Calu3 (cell line): ENCODE measurements at regions not wholly inside any gene's neighbourhood (a gene's known extent, or its start where the extent isn't known, plus 50 kb on each side); places are given as distances from the start of the nearest gene placed in this dataset.

Source experiments
- BruUV-seq: library from RNA; stranded (reverse); fragments of 400-500 nt; replicated peaks from 2 replicates; lab custom pipeline; 2021; lab: Mats Ljungman, UMichigan
- CTCF ChIA-PET: fragments of 300-600 bp; sonication (Branson Sonifier 250); formaldehyde crosslinking; loops from one replicate; lab custom pipeline; 2022; ENCODE audit warnings: antibody characterized with exemption; lab: Charles Lee
- DNase-seq: peaks from one replicate; pipeline ENCODE4 v3.0.0; 2022
- H3K27ac Mint-ChIP-seq: one replicate; pipeline ENCODE4 v1.8.0; 2022; ENCODE audit warnings: mixed read lengths; ENCODE audit not compliant: unreplicated experiment
- H3K27me3 Mint-ChIP-seq: one replicate; pipeline ENCODE4 v1.8.0; 2022; ENCODE audit warnings: mixed read lengths; ENCODE audit not compliant: unreplicated experiment
- H3K36me3 Mint-ChIP-seq: one replicate; pipeline ENCODE4 v1.8.0; 2022; ENCODE audit warnings: mild to moderate bottlenecking, moderate library complexity, mixed read lengths; ENCODE audit not compliant: insufficient read depth, unreplicated experiment
- H3K4me1 Mint-ChIP-seq: one replicate; pipeline ENCODE4 v1.8.0; 2022; ENCODE audit warnings: mild to moderate bottlenecking, low read depth, mixed read lengths; ENCODE audit not compliant: unreplicated experiment
- H3K4me3 Mint-ChIP-seq: one replicate; pipeline ENCODE4 v1.8.0; 2022; ENCODE audit warnings: mild to moderate bottlenecking, low read depth, moderate library complexity, mixed read lengths; ENCODE audit not compliant: unreplicated experiment
- H3K9me3 Mint-ChIP-seq: one replicate; pipeline ENCODE4 v1.8.0; 2022; ENCODE audit warnings: low read depth, mixed read lengths; ENCODE audit not compliant: unreplicated experiment
- intact Hi-C: fragments of 100-400 bp; cut with micrococcal nuclease; formaldehyde crosslinking; loops from one replicate; pipeline ENCODE4 v1.10.0; 2022; ENCODE audit not compliant: unreplicated experiment
- TF ChIP-seq, protein P1 (sequence below): fragments of 200-600 bp; IDR thresholded peaks from one replicate; pipeline ENCODE4 v1.8.0; 2022; ENCODE audit warnings: antibody characterized with exemption; ENCODE audit not compliant: unreplicated experiment

DNA sequence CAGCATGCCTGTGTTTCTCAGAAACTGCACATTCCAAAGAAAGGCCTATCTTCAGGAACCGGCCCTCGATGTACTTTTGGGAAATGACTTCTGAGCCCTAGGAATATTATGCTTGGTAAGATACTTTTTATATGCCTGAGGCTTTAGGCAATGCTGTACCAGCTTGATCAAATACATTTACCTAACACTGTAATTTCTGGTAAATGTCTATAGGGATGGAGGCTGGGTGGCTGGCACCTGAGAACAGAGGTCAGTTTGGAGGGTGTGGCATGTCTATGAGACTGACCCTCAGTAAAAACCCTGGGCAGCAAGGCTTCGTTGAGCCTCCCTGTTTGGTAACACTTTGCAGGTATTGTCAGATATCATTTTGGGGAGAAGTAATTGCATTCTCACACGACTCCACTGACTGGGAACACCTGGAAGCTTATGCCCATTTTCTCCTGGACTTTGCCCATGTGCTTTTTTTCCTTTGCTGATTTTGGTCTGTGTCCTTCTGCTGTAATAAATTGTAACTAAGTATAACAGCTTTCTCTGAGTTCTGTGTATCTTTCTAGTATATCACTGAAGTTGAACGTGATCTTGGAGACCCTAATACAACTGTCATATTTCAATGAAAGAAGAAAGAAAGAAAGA, 1339.1 kb downstream of the OLFM4 start:
- H3K9me3 Mint-ChIP-seq: peaks cover 3% of the 10 kb centered on the region
- intact Hi-C loops: no loop called here
- no TSS peak for BruUV-seq
- no peaks in the 10 kb centered on the region for H3K27me3 Mint-ChIP-seq
- H3K4me3 Mint-ChIP-seq: no peak overlapping the region
- no peaks in the 10 kb centered on the region for H3K4me1 Mint-ChIP-seq
- CTCF ChIA-PET: no interaction called here
- H3K27ac Mint-ChIP-seq: no peak overlapping the region
- no peaks in the 10 kb centered on the region for H3K36me3 Mint-ChIP-seq
- no peak for DNase-seq
- TF ChIP-seq, protein P1, sequence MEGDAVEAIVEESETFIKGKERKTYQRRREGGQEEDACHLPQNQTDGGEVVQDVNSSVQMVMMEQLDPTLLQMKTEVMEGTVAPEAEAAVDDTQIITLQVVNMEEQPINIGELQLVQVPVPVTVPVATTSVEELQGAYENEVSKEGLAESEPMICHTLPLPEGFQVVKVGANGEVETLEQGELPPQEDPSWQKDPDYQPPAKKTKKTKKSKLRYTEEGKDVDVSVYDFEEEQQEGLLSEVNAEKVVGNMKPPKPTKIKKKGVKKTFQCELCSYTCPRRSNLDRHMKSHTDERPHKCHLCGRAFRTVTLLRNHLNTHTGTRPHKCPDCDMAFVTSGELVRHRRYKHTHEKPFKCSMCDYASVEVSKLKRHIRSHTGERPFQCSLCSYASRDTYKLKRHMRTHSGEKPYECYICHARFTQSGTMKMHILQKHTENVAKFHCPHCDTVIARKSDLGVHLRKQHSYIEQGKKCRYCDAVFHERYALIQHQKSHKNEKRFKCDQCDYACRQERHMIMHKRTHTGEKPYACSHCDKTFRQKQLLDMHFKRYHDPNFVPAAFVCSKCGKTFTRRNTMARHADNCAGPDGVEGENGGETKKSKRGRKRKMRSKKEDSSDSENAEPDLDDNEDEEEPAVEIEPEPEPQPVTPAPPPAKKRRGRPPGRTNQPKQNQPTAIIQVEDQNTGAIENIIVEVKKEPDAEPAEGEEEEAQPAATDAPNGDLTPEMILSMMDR: no peak

DNA sequence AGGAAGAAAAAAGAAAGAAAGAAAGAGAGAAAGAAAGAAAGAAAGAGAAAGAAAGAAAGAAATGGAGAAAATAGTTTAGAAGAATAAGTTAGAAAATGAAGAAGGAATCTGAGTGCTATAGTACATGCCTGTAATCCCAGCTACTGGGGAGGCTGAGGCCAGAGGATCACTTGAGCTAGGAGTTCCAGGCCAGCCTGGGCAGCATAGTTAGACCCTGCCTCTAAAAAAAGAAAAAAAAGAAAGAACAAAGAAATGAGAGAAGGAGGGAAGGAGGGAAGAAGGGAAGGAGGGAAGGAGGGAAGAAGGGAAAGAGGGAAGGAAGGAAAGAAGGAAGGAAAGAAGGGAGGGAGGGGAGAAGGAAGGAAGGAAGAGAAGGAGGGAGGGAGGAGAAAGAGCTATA, 1339.8 kb downstream of the OLFM4 start:
- no peak overlapping the region for H3K27ac Mint-ChIP-seq
- TF ChIP-seq, protein P1: no peak
- CTCF ChIA-PET: no interaction called here
- no peaks in the 10 kb centered on the region for H3K36me3 Mint-ChIP-seq
- no peak for DNase-seq
- intact Hi-C loops: no loop called here
- H3K27me3 Mint-ChIP-seq: no peaks in the 10 kb centered on the region
- no peaks in the 10 kb centered on the region for H3K4me1 Mint-ChIP-seq
- BruUV-seq: no TSS peak
- H3K4me3 Mint-ChIP-seq: no peak overlapping the region
- peaks cover 3% of the 10 kb centered on the region for H3K9me3 Mint-ChIP-seq

DNA sequence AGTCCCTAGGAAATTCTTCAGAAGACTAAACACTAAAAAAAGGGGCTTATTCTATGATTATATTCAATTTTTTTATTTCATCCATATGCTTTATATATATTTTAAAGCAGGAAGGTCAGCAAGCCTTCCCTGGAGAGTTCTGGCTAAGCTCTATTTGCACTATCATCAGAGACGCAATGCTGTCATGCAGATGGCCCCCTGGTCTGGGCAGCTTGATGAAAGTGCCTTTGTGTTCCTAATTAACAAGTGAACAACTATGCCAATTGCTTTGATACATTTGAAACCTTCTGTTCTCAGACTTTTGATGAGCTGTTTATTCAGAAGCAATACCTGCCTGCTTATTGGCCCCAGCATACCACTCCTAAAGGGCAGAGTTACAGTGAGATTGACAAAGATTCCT, 1344.6 kb downstream of the OLFM4 start:
- DNase-seq: no peak
- BruUV-seq: no TSS peak
- intact Hi-C loops: no loop called here
- H3K9me3 Mint-ChIP-seq: peaks cover 6% of the 10 kb centered on the region
- H3K27me3 Mint-ChIP-seq: no peaks in the 10 kb centered on the region
- CTCF ChIA-PET: no interaction called here
- H3K4me3 Mint-ChIP-seq: no peak overlapping the region
- no peak overlapping the region for H3K27ac Mint-ChIP-seq
- TF ChIP-seq, protein P1: no peak
- no peaks in the 10 kb centered on the region for H3K4me1 Mint-ChIP-seq
- no peaks in the 10 kb centered on the region for H3K36me3 Mint-ChIP-seq

DNA sequence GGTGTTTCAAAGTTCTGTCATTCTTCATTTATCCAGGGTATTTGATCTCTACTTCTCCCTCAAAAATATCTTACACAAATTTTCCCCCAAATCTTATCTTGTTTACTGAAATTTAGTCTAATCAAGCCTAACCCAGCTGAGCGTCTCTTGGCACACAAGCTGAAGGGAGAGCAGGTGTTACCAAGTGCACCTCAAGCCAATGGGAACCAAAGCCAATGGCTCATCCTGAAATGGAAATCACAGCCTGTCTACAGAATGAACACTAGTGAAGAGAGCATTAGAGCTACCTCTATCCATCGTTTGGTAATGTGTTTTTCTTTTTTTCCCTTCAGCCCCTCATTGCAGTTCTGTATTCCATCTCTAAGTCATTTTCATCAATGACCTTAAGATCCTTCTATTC, 1350.8 kb downstream of the OLFM4 start:
- no peak for DNase-seq
- Mint-ChIP-seq H3K4me1 (no peaks in the 10 kb centered on the region), H3K4me3 (no peak overlapping the region), H3K36me3 (no peaks in the 10 kb centered on the region), H3K9me3 (peaks cover 20% of the 10 kb centered on the region), H3K27ac (no peak overlapping the region), H3K27me3 (no peaks in the 10 kb centered on the region)
- TF ChIP-seq, protein P1: no peak
- BruUV-seq: no TSS peak
- CTCF ChIA-PET: no interaction called here
- intact Hi-C loops: no loop called here
